ENCODE measurements at regions not wholly inside any gene's neighbourhood (a gene's known extent, or its start where the extent isn't known, plus 50 kb on each side); places are given as distances from the start of the nearest gene placed in this dataset.
"Not testable (repeated sequence)": the region's sequence is repeated elsewhere in the genome, so short reads cannot be mapped to it uniquely, and the experiment has no call there.

DNA sequence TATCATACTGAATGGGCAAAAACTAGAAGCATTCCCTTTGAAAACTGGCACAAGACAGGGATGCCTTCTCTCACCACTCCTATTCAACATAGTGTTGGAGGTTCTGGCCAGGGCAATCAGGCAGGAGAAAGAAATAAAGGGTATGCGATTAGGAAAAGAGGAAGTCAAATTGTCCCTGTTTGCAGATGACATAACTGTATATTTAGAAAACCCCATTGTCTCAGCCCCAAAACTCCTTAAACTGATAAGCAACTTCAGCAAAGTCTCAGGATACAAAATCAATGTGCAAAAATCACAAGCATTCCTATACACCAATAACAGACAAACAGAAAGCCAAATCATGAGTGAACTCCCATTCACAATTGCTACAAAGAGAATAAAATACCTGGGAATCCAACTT is 52.5 kb upstream of the CCDC71L start:
- DNase-seq = not testable (repeated sequence)

DNA sequence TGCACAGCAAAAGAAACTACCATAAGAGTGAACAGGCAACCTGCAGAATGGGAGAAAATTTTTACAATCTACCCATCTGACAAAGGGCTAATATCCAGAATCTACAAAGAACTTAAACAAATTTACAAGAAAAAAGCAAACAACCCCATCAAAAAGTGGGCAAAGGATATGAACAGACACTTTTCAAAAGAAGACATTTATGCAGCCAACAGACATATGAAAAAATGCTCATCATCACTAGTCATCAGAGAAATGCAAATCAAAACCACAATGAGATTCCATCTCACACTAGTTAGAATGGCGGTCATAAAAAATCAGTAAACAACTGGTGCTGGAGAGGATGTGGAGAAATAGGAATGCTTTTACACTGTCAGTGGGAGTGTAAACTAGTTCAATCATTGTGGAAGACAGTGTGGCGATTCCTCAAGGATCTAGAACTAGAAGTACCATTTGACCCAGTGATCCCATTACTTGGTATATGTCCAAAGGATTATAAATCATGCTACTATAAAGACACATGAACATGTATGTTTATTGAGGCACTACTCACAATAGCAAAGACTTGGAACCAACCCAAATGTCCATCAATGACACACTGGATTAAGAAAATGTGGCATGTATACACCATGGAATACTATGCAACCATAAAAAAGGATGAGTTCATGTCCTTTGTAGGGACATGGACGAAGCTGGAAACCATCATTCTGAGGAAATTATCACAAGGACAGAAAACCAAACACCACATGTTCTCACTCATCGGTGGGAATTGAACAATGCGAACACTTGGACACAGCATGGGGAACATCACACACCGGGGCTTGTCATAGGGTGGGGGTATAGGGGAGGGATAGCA is 53.9 kb upstream of the CCDC71L start:
- DNase-seq = not testable (repeated sequence)

DNA sequence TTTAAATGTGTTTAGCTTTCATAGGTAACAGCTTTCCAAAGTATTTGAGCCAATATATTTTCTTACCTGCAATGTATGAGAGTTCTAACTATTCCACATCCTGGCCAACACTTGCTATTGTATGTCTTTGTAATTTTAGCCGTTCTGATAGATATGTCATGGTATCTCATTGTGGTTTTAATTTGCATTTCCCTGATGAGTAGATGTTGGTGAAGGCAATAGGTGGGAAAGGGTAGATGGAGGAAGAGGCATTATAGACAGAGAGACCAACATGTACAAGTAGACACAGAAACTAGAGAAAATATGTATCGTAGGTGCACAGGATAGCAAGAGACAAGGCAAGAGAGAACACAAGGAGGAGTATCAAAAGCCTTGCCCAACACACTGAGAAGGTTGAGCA is 54.8 kb upstream of the CCDC71L start:
- DNase-seq = no peak

DNA sequence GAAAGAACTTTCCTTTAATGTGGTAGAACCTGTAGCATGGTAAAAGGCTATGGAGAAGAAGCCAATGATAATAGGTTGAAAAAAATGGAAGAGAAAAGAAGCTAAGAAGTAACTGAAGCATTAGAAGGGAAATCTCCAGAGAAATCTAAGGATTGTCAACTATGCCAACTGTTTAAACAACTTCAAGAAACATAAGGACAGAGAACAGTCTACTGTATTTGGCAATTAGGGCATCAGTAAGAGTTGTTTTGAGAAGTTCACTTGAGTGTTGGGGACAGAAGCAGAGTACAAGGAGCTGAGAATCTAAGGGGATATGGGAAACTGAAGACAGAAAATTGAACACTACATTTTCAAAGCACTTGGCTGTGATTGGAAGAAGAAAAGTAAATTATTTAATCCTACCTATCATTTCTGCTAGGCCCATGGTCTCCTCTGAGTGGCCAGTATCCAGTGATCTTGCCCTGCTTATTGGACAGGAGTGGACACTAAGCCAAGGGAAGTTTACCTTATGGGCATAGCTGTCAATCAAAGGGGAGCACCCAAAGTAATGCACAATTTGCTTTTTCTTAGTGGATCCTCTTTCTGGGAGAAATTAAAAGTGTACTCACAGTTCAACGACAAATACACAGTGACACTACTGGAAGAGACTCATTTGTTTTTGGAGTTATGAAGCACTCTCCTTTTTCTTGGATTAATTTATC is 56.4 kb upstream of the CCDC71L start:
- DNase-seq = no peak

DNA sequence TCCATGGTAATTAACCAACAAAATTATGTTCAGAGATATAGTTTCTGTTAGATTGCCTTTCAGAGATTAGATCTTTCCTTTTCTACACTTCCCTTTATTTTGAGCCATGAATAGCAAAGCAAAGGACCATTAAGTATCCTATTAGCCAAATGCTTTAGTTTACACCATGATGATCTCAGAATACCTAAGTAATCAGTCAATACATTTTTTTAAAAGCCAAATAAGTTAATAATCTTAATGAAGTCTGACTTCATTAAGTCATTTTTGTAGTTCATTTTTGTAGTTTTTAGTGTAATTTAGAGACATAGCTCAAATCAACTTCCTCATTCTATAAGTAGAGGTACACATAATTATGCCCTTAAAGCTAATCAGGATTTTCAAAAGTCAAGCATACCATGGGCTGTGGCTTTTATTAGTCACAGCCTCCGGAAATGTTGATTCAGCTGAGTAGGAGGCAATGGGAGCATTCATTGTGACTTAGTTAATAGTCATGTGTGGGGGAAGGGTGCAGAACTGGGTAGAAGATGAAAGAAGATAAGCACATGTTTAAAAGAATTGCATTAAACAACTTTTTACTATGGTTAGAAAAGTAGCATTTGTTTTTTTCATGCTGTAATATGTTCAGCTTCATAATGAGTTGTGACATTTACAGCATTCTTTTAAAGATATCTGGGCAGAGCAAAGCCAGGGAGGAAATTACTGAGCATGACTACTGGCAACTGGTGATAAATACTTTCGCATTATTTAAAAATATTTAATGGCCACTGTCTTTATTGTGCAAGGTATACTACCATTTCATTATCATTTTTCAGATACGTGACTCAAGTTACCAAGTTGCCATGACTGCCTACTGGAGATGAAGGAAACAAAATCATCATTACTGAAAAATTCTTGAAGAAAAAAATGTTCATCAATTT is 57.3 kb upstream of the CCDC71L start:
- DNase-seq = peak; percentile 80

DNA sequence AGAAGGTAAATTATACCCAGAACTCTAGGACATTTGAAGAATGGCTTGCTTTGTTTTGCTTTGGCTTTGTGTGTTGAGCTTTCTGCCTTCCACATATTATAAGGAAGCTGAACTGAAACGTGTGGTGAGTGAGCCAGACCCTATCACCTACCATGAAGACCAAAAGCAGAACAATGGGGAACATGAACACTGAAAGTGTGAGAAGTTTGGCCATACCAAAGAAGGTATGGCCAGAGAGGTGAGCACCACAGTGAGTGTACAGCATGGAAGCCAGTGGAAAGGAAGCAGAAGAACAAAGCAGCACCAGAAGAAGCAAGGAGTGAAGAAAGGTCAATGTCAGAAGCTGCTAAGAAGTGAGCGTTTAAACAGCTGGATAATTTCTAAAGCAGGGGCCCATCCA is 59.7 kb upstream of the CCDC71L start:
- no peak for DNase-seq

DNA sequence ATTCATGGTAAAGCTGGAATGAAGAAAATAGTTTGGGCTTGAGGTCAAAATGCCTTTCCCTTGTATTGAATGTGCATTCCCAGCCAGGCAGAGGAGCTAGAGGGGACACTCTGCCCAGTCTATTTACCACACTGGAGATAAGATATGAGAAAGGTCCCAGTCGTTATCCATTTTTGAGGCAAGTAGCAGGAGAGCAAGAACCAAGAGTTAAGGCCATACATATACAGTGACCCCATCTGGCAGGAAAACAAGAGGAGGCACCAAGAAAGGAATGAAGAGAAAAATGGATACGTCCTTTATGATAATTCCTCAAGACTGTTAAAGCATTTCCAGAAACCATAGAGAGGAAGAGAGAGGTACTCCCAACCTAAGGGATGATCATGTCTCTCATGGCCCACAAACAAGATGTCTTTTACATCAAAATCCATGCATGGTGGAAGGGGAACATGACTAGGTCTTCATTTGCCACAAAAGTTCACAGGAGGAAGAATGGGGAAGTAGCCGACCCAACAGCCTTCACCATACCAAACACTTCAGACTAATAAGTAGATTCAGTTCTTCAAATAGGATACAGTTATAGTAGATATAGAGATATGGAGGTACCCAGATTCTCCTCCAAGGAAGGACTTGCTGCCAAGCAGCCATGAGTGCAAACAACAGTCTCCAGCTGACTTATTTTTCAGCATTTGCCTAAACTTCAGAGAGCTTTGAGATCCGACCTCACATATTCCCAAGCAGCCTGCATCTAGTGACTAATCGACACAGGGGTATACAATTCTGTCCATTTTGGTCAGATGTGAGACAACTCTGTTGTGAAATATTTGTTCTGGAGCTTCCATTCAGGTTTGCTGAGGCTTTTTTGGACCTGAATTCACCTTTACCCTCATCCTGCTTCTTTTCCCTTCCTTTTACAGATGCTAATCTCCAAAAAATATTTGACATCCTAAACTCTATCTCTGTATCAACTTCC is 61.1 kb upstream of the CCDC71L start:
- DNase-seq = no peak

DNA sequence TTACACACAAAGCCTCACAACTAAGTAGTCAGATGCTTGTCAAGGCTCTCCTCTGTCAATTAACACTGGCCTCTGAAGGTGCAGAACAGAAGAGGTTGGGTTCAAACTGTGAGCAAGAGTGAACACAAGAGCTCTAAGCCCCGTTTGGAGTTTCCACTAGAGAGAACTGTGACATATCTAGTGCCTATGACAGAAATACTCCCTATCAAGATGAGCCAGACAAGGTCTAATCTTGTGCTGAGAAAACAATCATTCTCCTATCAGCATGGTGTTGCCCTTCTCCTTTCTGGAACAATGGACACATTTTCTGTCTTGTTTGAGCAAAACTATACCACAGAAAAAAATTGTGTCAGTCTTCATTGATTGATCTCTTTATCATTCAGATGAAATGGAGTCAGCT is 62.4 kb upstream of the CCDC71L start:
- DNase-seq = no peak

DNA sequence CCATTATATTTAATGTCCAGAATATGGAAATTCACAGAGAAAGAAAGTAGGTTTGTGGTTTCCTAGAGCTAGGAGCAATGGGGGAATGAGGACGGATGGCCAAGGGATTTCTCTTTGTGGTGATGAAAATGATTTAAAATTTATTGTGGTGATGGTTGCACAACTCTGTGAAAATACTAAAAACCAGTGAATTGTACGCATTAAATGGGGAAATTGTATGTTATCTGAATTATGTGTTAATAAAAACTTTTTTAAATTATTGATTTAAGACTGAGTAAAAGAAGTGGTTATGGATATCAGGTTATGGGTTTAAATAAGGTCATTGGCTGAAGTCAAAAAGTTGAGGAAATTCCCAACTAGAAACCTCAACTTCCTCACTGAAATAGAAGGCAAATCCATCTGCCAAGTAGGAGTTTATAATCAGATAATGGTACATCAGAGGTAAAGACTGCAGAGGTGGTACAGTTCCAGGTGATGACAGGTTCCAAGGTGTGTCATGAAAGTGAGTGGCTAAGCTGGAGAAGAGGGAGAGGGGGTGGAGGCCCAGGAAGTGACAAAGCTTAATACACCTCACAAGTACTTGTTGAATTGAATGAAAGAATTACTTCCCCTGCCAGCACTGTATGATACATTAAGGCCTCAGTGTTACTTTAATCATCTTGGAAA is 68.9 kb upstream of the CCDC71L start:
- DNase-seq = no peak

DNA sequence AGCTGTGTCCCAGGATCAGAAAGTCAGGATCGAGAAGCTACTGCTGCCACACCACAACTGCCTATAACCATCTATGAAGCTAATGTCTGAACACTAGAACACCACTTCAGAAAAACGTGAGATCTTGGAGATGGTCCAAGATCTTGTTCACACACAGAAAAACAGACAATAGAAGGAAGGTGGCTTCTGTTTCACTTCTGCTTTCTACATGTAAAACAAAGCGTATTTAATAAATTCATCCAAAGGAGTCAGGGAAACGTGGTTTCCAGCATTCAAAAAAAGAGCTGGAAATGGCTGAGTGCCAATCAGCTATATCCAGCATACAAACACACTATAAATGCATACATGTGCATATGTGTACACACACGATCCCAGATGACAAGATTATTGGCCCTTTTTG is 70.2 kb upstream of the CCDC71L start:
- peak; percentile 43 for DNase-seq

DNA sequence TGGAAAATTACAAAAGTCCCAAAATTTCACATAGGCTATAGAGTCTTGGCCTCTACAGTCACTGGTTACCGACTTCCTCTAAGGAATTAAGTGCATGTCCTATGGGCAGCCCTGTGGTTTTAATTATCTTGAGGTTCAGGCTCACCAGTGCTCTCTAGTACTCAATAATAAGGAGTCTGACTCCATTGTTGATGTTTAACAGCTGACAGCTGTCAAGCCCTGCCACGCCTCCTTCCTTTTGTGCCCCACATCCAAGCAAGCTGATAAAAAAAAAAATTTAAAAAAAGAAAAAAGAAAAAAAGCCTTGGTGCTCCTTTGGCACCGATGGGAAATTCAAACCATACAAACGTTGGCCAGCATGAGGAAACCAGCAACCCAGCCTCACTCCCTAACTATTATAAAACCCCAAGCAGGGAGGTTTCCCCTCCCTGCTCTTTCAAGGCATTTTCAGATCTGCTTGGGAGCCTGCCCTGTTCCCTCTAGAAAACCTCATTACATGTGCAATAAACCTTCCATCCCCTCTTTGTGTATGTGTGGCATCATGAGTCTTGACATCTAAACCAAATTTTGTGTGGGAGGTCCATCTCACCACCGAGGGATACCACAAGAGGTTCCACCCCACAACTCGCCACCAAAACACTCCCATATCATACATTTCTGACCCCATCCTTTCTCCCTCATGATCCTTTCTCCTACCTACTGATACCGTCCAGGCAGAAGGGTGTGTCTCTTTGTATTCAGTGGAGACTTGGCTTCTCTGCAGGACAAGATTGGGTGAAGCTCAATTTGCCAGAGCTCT is 70.9 kb upstream of the CCDC71L start:
- peak; percentile 49 for DNase-seq

DNA sequence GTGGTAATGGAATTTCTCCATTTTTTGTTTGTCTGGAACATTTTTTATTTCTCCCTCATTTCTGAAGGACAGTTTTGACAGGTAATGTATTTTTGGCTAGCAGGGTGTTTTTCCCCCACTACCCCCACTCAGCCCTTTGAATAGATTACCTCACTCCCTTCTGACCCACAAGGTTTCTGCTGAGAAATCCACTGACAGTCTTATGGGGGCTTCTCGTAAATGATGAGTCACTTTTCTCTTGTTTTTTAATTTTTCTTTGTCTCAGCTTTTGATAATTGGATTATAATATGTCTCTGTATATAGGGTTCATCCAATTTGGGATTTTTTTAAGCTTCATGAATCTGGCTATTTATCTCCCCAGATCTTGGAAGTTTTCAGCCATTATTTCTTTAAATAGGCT is 74.7 kb upstream of the CCDC71L start:
- no peak for DNase-seq

DNA sequence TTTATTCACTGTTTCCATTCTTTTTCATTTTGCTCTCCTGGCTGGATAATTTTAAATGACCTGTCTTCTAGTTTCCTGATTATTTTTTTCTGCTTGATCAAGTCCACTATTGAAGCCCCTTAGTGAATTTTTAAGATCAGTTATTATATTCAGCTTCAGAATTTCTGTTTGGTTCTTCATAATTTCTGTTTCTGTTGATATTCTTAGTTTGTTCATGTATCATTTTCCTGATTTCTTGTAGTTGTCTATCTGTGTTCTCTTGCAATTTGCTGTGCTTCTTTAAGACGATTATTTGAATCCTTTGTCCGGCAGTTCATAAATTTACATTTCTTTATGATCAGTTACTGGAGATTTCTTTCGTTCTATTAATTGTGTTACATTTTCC is 75.2 kb upstream of the CCDC71L start:
- DNase-seq = no peak

DNA sequence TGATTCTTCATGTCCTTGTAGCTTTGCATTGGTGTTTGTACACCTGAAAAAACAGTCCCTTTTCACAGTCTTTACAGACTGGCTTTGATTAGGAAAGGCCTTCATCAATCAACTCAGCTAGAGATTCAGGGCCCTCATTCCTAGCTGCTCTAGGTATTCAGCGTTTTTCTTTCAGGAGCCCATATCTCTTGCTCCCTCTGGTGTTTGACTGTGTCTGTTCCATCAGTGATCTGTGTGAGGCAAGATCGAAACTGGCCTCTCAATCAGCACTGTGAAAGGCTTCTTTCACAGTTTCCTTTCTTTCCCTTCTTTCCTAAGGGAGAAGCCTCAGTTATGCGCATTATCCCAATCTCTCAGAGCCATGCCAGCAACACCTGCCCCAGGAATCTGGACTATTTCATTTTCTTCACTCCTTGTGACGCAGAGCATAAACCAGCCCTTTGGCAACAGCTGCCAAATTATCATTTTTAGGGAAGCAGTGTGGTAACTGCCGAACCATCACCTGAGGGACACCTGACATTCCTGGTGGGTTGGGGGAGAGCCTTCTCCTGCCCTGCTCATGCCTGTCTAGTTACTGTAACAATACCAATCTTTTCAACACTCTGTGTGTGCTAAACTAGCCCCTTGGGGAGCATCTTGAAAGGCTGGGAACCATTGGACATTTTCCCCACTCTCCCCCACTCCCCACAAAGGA is 75.7 kb upstream of the CCDC71L start:
- peak; percentile 60 for DNase-seq

DNA sequence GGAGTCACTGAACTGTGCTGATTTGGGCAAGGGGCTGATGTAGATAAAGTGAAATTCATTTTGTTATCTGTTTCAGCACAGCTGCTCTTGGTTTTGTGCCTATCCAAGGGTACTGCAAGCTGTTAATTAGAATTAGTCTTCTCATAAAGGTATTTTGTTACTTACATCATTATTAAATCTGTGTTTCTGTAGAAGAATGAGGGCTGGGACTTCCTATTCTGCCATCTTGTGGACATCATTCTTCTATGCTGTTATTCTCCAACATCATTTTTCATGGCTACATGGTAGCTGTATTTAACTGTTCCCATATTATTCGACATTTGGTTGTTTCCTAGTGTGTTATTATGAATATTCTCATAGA is 76.2 kb upstream of the CCDC71L start:
- no peak for DNase-seq

DNA sequence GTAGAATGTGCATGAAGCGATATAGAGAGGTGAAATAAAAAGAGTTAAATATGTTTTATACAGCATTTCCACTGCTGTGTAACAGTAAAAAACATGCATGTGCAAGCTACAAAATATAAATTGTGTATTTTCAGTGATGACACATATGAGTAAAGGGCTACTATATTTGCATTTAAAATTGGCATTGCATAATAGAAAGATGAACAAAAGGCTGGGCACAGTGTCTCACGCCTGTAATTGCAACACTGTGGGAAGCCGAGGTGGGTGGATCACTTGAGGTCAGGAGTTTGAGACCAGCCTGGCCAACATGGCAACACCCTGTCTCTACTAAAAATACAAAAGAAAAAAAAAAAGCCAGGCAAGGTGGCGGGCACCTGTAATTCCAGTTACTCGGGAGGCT is 79.8 kb upstream of the CCDC71L start:
- DNase-seq = no peak

DNA sequence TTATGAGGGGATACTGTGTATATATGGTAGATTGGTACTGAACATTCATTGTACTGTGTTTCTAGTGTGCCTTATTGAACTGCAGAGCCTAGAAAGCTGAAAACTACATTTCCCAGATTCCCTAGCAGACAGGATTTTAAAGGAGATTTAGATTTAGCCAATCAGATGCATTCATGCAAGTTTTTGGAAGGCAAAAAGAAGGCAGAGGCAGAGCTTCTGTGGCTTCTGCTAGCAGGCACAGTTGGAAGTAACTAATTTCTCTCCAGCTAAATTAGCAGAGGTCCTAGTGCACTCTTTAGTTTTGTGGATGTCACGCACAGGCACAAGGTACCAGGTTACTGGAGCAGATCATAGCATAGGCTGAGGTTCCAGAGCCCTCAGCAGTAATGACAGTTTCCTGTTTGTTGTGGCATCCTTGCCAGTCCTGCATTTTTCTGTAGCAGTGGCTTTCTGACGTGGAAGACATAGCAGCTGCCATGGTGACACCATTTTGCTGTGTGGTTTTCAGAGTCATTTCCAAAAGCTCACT is 83.7 kb upstream of the CCDC71L start:
- DNase-seq = no peak

DNA sequence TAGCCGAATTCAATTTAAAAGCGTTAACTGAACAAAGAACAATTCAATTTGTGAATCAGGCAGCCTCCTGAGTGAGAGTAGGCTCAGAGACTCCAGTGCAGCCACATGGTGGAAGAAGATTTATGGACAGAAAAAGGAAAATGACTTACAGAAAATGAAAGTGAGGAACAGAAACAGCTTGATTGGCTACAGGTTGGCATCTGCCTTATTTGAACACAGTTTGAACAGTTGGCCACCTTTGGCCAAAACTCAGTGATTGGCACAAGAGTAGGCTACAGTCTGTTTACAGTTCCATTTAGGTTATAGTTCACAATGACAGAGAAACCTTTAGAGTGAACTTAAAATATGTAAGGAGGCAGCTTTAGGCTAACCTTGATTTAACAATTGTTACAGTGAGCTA is 86.3 kb upstream of the CCDC71L start:
- not testable (repeated sequence) for DNase-seq

DNA sequence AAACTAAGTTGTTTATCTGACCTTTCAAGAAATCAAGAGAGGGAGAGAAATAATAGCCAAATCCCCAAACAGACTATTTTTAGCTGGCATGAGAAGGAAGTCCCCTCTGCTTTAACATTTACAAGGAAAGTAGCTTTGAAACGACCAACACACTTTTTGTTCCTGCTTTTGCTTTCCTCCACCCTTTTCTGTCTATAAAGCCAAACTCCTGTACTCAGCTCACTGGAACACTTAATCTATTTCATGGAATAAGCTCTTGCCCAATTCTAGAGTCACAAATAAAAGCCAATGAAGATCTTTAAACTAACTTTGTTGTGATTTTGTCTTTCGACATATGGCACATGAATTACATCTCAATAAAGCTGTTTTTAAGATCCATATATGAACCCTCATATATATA is 86.8 kb upstream of the CCDC71L start:
- no peak for DNase-seq

DNA sequence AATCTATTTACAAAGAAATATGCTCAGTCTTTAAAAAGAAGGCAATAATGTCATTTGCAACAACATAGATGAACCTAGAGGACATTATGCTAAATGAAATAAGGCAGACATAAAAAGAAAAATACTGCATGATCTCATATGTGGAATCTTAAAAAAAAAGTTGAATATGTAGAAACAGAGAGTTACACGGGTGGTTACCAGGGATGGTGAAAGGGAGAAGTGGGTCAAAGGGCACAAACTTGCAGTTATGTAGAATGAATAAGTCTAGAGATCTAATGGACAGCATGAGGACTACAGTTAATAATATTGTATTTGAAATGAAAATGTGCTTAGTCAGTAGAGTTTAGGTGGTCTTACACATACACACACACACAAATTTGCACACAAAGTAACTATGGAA is 88.2 kb upstream of the CCDC71L start:
- DNase-seq = no peak

All from DMS153 (cell line).